NCI-H748 treated with DMSO at 0.1 percent for 48 hours (cell line): ENCODE measurements at regions not wholly inside any gene's neighbourhood (a gene's known extent, or its start where the extent isn't known, plus 50 kb on each side); places are given as distances from the start of the nearest gene placed in this dataset.
"Not testable (repeated sequence)": the region's sequence is repeated elsewhere in the genome, so short reads cannot be mapped to it uniquely, and the experiment has no call there.

ENCODE experiments used
- DNase-seq: peaks from one replicate; lab custom pipeline; 2025; lab: John Stamatoyannopoulos, UW

GRCh38 chr3:139201446-139202225, 142.2 kb upstream of the MRPS22 start:
- DNase-seq = no peak

- DNase-seq = no peak
These were observed 141.4 kb upstream of the MRPS22 start for GRCh38 chr3:139202226-139202958.

GRCh38 chr3:139202959-139203349, 140.9 kb upstream of the MRPS22 start:
- DNase-seq = no peak

GRCh38 chr3:139203752-139204151, 140.1 kb upstream of the MRPS22 start:
- no peak for DNase-seq

- DNase-seq = no peak
These were observed 139.1 kb upstream of the MRPS22 start for GRCh38 chr3:139204728-139205127.

GRCh38 chr3:139213936-139214335, 129.9 kb upstream of the MRPS22 start:
- DNase-seq = no peak

GRCh38 chr3:139216958-139217357, 126.9 kb upstream of the MRPS22 start:
- DNase-seq = no peak

- no peak for DNase-seq
These were observed 126.2 kb upstream of the MRPS22 start for GRCh38 chr3:139217633-139218032.

- no peak for DNase-seq
These were observed 125.8 kb upstream of the MRPS22 start for GRCh38 chr3:139218046-139218445.

GRCh38 chr3:139219463-139219862, 124.4 kb upstream of the MRPS22 start:
- no peak for DNase-seq

- no peak for DNase-seq
These were observed 121.6 kb upstream of the MRPS22 start for GRCh38 chr3:139222100-139222657.

- DNase-seq = no peak
These were observed 118.3 kb upstream of the MRPS22 start for GRCh38 chr3:139225548-139225947.

- DNase-seq = no peak
These were observed 117.1 kb upstream of the MRPS22 start for GRCh38 chr3:139226731-139227130.

GRCh38 chr3:139227165-139227564, 116.7 kb upstream of the MRPS22 start:
- DNase-seq = no peak

- DNase-seq = no peak
These were observed 116.0 kb upstream of the MRPS22 start for GRCh38 chr3:139227827-139228226.

- DNase-seq = no peak
These were observed 113.4 kb upstream of the MRPS22 start for GRCh38 chr3:139230391-139230790.

- DNase-seq = no peak
These were observed 112.1 kb upstream of the MRPS22 start for GRCh38 chr3:139231555-139232281.

GRCh38 chr3:139232341-139232740, 111.5 kb upstream of the MRPS22 start:
- DNase-seq = not testable (repeated sequence)

GRCh38 chr3:139234491-139234890, 109.3 kb upstream of the MRPS22 start:
- DNase-seq = no peak

GRCh38 chr3:139235192-139235591, 108.6 kb upstream of the MRPS22 start:
- no peak for DNase-seq

GRCh38 chr3:139236336-139236735, 107.5 kb upstream of the MRPS22 start:
- no peak for DNase-seq

- no peak for DNase-seq
These were observed 105.4 kb upstream of the MRPS22 start for GRCh38 chr3:139238281-139239030.
